NCI-H1092 treated with DMSO at 0.1 percent for 48 hours (cell line): ENCODE measurements at regions not wholly inside any gene's neighbourhood (a gene's known extent, or its start where the extent isn't known, plus 50 kb on each side); places are given as distances from the start of the nearest gene placed in this dataset.
"Not testable (repeated sequence)": the region's sequence is repeated elsewhere in the genome, so short reads cannot be mapped to it uniquely, and the experiment has no call there.

Experiments used
- DNase-seq: peaks from one replicate; lab custom pipeline; 2025; lab: John Stamatoyannopoulos, UW

GRCh38 chr21:16420031-16420724 is 690.4 kb downstream of the USP25 start:
- DNase-seq, result peak; percentile 87

DNA sequence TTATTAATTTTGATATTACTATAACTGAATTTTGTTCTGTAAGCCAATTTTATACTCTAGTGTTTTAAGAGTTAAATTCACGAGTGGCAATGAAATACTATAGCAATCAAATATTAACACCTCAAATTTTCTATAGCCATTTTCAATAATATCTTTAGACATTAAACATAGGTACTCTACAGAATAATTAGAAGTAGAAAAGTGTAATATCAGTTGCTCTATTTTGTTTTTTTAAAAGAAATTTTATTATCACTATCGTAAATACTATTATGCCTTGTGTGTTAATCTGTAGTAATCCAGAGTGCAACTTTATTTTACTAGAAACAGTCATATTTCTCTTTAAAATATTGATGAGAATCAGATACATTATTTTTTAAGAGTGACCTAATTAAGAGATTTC is 691.2 kb downstream of the USP25 start:
- peak; percentile 42 for DNase-seq

GRCh38 chr21:16421965-16422364 is 692.2 kb downstream of the USP25 start:
- peak; percentile 54 for DNase-seq

- peak; percentile 50 for DNase-seq
These were observed 692.9 kb downstream of the USP25 start for GRCh38 chr21:16422702-16423101.

GRCh38 chr21:16423921-16424320 is 694.1 kb downstream of the USP25 start:
- DNase-seq, result peak; percentile 75

DNA sequence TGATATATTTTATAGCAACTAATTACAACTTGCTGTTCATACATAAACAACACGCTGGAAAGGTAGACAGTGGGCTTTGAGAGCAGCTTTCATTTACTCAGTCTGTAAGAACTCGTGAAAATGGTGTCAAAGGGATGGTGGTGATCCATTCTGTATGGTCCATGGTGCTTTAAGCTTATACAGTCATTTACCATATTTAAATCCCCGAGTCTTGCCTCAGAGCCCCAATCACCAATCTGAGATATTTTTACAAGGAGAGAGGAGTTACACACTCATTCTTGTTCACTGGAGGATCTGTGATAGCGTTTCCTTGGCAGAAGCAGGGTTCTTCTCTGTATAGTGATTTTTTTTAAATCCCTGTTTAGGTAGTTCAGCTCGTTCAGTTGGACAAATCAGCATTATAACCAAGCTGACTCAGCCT is 694.6 kb downstream of the USP25 start:
- peak; percentile 75 for DNase-seq

DNA sequence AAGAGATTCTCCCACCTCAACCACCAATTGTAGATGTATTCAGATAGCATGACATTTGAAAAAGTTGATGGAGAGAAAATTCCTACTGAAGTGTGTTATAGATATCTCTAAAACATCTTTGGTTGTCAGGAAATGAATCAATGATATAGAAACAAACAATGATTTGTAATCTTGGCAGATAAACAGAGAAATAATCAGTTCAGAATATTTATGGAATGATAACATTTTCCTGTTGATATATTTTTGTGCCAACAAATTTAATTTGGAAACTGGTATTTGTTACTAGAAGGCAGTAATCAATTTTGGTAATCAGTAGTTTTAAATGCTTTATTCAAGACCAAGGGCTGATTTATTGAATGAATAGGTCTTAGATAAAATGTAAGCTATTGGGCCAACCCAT is 695.6 kb downstream of the USP25 start:
- no peak for DNase-seq

GRCh38 chr21:16426936-16427335 is 697.2 kb downstream of the USP25 start:
- no peak for DNase-seq

DNA sequence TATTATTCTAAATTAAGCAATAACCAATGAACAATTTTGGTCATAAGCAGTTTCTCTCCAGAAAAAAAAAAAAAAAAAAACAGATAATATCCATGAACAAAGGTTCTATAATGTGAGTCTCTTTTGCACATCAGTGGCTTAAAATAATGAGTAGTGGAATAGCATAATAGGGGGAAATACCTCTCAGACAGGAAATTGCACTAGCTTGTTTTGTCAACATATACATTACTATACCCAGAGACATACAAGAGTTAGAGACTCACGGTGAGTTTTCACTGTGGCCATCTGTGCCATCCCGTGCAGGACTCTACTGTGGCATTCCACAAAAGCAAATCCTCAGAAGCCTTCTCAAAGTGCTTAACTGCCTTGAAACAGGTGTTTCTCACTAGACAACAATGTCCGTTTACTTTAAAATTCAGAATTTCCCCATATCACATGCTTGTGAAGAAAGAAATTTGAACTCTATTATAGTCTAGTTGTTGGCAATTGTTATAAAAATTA is 697.9 kb downstream of the USP25 start:
- DNase-seq, result no peak

GRCh38 chr21:16437586-16437985 is 707.8 kb downstream of the USP25 start:
- DNase-seq, result no peak

DNA sequence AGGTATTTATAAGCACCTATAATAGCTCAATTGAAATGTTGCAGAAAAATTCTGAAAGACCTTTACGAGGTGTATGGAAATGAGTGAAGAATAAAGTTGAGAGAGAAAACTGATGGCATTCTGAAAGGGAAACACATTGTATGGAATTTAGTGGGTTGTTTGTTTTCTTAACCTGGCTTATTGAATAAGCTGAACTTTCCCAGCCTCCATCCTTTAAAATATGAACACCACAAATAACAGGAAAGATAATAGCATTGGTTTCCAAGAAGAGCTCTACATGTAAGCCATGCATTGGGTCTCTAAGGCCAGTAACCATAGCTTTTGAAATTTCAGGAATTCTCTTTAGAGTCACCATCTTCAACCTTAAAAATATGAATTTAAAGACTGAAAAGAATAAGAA is 709.0 kb downstream of the USP25 start:
- no peak for DNase-seq

GRCh38 chr21:16441789-16442188 is 712.0 kb downstream of the USP25 start:
- DNase-seq, result no peak

DNA sequence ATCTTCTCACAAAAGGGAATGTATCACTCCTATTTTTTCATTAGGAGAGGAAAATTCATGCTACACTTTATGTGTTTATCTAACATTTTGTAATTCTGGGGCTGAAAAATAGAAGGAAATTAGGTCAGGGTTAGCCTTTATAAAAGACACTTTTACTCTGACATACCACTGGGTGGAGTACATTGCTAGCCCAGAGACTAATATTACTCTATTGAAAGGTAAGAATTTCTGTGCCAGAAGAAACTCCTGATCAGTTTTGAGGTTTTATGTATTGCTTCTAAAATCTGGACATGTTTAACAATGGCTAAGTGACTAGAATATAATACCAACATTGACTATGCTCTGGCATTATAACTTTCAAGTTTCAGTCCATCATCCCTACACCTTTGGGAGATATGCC is 724.6 kb downstream of the USP25 start:
- DNase-seq, result peak; percentile 50

DNA sequence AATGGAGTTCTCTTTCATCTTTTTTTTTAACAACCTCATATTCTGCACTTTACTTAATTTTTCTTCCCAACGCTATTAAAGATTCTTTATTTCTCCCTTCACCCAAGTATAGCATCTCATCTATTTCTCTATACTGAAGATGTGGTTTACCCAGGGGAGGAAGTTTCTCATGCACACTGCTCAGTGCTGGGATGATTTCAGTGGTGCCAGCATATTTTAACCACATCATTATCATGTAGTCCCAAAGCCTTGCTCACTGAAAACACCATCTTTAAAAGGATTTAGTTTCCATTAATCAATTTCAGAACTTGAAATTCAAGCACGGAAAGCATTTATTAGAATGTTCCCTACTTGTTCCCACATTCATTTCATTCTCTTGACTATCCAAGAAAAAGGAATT is 725.7 kb downstream of the USP25 start:
- DNase-seq, result no peak

- peak; percentile 79 for DNase-seq
These were observed 726.2 kb downstream of the USP25 start for GRCh38 chr21:16455978-16456377.

DNA sequence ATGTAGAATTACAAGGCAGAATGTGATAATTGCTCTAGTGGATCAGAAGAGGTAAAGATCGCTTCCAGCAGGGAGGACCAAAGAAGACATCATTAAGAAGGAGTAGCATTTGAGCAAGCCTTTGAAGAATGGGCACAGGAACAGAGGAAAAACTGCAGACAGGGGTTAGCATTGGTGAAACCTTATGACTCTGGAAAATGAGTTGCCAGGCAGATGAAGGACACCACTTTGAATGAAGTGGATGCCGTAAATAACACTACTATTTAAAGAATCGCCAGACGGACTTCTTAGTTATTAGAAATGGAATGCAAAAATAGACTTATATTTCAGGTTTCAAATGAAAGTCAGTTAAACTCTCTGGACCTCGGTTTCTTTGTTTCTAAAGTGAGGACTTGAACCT is 727.7 kb downstream of the USP25 start:
- DNase-seq, result no peak

- no peak for DNase-seq
These were observed 731.2 kb downstream of the USP25 start for GRCh38 chr21:16460936-16461335.

DNA sequence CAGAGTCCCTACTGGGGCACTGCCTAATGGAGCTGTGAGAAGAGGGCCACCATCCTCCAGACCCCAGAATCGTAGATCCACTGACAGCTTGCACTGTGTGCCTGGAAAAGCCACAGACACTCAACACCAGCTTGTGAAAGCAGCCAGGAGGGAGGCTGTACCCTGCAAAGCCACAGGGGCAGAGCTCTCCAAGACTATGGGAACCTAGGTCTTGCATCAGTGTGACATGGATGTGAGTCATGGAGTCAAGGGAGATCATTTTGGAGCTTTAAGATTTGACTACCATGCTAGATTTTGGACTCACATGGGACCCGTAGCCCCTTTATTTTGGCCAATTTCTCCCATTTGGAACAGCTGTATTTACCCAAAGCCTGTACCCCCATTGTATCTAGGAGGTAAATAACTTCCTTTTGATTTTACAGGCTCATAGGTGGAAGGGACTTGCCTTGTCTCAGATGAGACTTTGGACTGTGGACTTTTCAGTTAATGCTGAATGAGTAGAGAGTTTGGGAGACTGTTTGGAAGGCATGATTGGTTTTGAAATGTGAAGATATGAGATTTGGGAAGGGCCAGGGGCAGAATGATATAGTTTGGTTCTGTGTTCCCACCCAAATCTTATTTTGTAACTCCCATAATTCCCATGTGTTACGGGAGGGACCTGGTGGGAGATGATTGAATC is 734.6 kb downstream of the USP25 start:
- not testable (repeated sequence) for DNase-seq

- DNase-seq, result no peak
These were observed 738.4 kb downstream of the USP25 start for GRCh38 chr21:16468184-16468583.

DNA sequence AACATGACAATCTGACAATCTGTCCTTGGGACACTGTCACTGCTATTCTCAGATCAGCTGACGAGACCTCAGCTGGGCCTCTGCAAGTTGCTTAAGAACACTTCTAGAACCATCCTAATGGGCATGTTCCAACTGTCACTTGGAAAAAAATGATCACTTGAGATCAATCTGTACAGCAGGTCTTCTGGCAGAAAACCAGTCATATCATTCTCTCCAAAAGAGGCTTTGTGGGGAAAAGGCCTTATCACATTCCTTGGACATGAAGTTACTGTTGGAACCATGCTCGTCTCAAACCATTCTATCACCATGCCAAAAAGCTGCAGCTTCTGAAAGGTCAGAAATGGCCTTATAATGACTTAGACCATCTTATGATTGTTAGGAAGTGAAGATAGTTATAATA is 744.2 kb downstream of the USP25 start:
- DNase-seq, result no peak

- DNase-seq, result no peak
These were observed 746.5 kb downstream of the USP25 start for GRCh38 chr21:16476056-16476825.

DNA sequence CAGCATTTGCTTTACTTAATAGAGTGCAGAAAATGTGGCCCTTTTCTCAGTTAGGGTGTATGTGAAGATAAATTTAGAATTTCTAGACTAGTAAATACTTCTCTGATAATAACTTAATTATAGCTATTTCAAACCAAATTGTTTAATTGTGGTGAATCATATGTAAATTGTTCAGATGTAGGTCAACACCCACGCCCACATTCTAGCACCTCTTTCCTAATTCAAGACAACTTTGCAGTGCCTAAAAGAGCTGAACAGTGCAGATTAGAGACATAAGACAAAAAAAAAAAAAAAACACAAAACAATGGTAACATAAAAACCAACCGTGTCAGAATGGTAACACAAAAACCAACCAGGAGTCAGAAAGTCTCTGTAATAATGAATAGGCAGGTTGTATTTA is 758.3 kb downstream of the USP25 start:
- no peak for DNase-seq

DNA sequence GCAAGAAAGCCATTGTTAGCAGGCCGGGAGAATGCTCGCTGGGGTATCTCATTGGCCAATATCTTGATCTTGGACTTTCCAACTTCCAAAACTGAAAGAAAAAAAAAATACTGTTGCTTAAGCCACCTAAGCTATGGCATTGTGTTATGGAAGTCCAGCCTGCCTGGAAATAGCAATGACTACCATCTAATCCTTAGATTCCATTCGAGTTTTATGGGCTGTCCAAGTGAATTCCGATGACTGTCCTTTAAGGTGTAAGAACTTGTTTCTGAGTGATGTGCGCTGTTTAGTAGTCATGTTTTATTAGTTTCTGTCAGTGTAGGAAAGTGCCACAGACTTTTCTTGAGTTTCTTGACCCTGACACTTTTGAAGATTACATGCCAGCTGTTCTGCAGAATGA is 762.6 kb downstream of the USP25 start:
- DNase-seq, result no peak
